NK-92 (cell line): ENCODE measurements at regions not wholly inside any gene's neighbourhood (a gene's known extent, or its start where the extent isn't known, plus 50 kb on each side); places are given as distances from the start of the nearest gene placed in this dataset.
"Not testable (repeated sequence)": the region's sequence is repeated elsewhere in the genome, so short reads cannot be mapped to it uniquely, and the experiment has no call there.

Experiments
- DNase-seq: peaks from one replicate; lab custom pipeline; 2025; ENCODE audit not compliant: unreplicated experiment; lab: John Stamatoyannopoulos, UW

DNA sequence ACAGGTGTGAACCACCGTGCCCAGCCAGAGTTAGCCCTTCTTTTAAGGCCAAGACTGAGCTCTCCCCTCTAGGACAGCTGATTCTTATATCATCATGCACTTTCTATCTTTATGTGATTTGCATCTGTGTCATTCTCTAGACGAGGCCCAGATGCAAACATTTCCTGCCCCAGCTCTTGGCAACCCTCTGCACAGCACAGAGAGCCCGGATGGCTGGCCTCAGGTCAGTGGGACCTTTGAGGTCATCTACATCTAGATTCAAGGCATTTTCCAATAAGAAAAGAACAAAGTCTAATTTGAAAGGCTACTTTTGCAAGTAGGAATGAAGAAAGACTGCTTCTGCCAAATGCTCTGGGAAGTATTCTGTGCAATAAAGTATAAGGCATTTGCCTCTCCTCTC, 109.0 kb upstream of the DAB2 start:
- no peak for DNase-seq

DNA sequence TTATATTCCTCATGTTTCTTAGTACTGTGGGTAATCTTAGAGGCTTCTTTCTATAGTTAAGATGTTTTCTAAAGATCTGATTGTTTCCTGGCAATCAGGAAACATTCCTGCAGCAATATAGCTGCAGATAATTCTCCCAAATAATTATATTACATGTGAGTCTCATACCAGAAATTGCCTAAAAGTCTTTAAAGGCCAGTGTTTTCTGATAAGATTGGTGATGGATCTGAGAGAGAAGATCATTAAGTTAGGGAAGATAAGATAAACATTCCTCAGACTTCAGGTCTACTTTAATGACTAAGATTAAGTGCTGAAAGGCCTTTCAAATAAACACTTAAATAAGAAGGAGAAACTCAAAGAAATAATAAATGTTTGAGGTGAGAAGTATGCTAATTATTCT, 107.7 kb upstream of the DAB2 start:
- DNase-seq, result no peak

DNA sequence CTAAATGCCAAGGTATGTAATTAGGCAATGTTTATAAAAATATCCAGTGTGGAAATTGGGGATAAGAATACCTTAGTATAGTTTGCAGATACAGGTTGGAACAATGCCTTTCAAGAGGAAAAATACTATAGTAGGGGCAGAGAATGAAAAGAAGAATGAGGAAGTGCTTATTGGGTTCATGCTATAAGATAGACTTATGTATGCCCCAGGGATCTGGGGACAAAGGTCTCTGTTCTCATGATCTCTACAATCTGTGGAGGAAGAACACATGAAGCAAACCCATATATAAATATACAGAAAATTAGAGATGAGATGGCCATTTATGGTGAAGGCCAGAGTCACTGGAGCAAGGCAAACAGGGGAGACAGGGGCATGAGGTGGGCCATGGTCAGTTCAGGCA, 106.5 kb upstream of the DAB2 start:
- DNase-seq, result no peak

GRCh38 chr5:39526914-39527477, 102.2 kb upstream of the DAB2 start:
- DNase-seq, result no peak

DNA sequence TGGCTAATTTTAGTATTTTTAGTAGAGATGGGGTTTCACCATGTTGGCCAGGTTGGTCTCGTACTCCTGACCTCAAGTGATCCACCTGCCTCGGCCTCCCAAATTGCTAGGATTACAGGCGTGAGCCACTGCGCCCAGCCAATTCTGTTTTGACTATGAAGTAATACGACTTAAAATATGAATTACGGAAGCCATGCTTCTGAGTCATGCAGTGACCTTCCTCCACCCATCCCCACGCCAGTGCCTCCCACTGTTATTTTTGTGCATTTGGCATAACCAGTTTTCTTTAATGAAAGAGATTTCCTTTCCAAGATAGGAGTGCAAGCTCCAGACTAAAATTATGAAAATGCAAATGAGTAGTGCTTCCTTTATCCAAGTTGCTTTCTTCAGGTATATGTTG, 101.0 kb upstream of the DAB2 start:
- DNase-seq, result not testable (repeated sequence)

GRCh38 chr5:39525271-39525670, 100.5 kb upstream of the DAB2 start:
- DNase-seq, result no peak

DNA sequence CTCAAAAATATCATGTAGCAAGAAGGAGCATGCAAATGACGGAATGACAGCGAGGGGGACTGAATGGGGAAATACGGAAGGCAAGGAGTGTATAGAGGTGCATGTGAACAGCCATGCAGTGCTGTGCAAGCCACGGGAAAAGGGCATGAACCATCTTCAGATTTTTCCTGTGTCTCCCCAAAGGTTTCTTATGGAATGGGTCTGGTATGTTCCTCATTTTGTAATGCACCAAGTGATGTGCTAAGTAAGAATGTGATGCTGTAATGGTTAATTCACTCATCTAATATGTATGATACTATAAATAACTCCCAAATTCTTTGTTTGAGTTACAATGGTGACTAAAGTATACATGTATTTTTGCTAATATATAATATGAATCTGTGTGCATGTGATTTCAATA, 99.0 kb upstream of the DAB2 start:
- DNase-seq, result no peak

GRCh38 chr5:39521940-39522590, 97.3 kb upstream of the DAB2 start:
- DNase-seq, result no peak

DNA sequence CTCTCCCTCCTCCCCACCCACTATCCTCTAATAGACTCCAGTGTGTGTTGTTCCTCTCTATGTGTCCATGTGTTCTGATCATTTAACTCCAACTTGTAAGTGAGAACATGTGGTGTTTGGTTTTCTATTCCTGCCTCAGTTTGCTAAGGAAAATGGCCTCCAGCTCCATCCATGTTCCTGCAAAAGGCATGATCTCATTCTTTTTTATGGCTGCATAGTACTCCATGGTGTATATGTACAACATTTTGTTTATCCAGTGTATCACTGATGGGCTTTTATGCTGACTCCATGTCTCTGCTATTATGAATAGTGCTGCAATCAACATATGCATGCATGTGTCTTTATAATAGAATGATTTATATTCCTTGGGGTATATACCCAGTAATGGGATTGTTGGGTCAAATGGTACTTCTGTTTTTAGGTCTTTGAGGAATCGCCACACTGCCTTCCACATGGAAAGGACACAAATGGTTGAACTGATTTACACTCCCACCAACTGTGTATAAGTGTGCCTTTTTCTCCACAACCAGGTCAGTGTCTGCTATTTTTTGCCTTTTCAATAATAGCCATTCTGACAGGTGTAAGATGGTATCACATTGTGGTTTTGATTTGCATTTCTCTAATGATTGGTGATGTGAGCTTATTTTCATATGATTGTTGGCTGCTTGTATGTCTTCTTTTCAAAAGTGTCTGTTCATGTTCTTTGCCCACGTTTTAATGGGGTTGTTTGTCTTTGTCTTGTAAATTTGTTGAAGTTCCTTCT, 96.5 kb upstream of the DAB2 start:
- no peak for DNase-seq

DNA sequence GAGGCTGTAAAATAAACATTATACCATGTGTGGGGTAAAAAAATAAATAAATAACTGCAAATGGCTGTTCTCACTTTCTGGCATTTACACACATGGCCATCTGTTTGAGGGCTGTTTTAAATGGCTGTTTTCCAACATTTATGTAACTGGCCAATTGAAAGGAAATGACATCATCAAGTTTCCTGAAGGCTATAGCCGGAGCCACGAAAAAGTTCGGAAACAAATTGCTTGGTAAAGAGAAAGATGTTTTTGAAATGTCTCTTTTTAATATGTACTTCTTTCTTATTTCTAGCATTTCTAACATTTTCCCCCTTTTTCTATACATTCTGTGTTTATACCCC, 95.4 kb upstream of the DAB2 start:
- no peak for DNase-seq

DNA sequence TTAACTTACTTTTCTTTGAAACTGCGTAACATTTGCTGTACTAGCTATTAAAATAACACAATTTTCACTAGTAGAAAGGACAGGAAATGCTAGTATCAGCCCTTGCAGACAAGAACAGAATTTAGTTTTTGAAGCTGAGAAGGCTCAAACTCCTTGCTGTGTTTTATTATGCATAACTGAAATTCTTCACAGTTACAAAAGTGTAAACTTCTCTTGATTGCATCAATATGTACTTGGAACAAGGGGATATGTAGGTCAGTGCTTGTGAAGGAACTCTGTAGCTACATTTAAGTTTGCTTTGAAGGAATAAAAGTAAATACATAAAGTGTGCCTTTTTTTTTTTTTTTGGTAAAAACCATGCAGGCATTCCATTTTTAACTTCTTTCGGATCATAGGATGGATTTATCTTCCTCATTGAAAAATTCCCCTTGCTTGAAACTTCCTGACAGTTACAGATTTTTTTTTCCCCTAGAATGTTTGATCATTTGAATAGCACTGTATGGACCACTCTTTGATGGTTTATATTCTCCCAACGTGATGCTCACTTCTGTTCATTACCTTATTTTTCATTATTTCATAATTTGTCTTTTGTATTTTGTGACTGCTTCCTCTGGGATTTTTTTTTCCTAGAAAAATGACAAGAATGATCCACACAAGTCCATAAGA, 94.9 kb upstream of the DAB2 start:
- no peak for DNase-seq

GRCh38 chr5:39519079-39519478, 94.3 kb upstream of the DAB2 start:
- no peak for DNase-seq

GRCh38 chr5:39518516-39518915, 93.7 kb upstream of the DAB2 start:
- no peak for DNase-seq

DNA sequence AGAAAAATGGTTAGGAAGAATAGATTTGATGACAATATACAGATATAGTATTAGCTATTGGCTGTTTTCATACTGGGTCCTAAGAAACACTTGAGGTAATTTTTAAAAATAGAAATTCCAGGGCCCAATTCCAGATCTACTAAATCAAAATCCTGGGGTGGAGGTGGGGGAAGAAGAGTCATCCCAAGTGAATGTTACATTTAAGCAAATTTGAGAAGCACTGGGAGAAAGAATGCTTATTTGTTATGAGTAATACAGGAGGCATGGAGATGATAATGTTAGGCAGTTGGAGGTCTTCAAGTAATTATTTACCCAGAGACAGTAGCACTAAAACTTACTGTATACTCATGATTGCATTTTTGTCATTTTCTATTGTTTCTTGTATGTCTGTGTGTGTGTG, 93.0 kb upstream of the DAB2 start:
- no peak for DNase-seq

DNA sequence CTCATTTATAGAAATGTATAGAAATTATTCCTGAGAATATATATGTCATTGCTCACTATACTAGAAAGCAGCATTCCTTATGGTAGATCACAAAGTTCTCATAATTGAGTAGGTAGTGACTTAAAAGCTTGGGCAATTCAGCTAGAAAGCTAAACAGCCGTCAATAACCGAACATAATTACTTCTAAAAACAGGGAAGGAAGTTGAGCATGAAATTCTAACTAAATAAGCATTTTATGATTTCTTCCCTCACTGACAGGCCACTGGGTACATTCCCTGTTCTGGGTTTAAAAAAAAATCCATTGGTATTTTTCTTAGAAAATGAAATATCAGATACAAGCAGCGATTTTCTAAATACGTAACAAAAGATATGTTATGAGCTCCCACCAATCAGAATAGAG, 91.1 kb upstream of the DAB2 start:
- DNase-seq, result no peak

DNA sequence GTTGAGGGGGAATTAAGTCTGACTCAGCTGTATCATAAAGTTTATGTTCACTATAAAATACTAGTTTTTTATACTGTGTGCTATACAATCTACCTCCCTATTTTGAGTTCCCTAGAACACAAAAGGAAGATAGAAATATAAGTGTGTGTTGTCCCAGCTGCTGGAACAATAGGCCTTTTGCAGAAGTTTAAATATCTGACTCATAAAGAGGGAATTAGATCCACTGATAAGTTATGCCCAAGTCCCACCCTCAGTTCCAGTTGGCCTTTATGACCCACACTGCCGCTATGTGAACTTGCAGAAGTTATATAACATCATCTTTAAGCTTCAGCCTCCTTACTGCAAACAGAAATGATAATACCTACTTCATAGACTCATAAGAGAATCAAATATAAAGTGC, 88.5 kb upstream of the DAB2 start:
- DNase-seq, result no peak

GRCh38 chr5:39506211-39506610, 81.4 kb upstream of the DAB2 start:
- DNase-seq, result no peak

DNA sequence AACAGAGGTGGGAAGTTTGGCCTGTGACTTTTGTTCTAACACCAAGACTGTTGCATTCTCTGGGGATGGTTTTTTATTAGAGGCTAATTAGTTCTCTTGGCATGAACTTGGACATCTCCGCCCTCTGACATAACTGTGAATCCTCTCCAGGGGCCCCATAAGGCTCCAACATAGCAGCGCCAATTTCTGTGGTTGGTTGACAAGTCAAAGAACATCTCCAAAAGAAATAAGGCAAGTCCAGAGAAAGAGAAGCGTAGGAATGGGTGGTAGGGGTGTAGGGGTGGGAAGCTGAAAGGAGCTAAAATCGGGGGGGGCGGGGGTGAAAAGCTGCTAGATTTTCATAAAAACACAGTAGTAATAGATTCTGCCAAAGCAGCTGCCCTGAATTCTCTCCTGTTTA, 81.0 kb upstream of the DAB2 start:
- no peak for DNase-seq

- no peak for DNase-seq
These were observed 80.6 kb upstream of the DAB2 start for GRCh38 chr5:39505363-39505762.

DNA sequence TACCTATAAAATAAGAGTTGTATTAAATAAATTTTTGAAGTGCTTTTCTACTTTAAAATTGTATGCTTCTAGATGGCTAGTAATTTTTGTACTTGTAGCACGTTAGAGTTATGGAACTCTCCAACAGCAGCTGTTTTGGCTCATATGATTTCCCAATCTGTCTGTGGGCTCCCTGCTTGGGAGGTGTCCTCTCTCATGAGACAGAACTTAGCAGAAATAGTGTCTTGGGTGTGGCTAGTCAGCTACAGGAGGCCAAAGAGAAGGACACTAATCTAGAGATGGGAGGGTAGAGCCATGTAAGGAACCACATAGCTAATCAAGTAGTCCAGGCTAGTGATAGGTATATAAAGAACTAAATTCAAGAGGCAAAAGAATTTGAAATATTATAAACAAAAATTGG, 78.4 kb upstream of the DAB2 start:
- DNase-seq, result no peak

GRCh38 chr5:39502704-39503103, 77.9 kb upstream of the DAB2 start:
- no peak for DNase-seq

- DNase-seq, result no peak
These were observed 76.6 kb upstream of the DAB2 start for GRCh38 chr5:39501397-39501796.
